GM12878 (cell line): ENCODE measurements at regions not wholly inside any gene's neighbourhood (a gene's known extent, or its start where the extent isn't known, plus 50 kb on each side); places are given as distances from the start of the nearest gene placed in this dataset.

Source experiments
- ATAC-seq: fragments of 200-7000 bp; cut with Tn5 transposase; 3 replicates; pipeline ENCODE4 v1.9.1; 2020; ENCODE audit warnings: mild to moderate bottlenecking, moderate library complexity
- BruUV-seq: library from RNA; stranded (reverse); fragments of 400-500 nt; replicated peaks from 2 replicates; lab custom pipeline; 2021; lab: Mats Ljungman, UMichigan
- CTCF ChIA-PET: fragments of 300-600 bp; sonication (Branson Sonifier 250); formaldehyde crosslinking; extraction: SDS; loops from one replicate; lab custom pipeline; 2021; ENCODE audit warnings: inconsistent platforms; lab: Yijun Ruan, JAX
- POLR2A ChIA-PET: fragments of 350-600 bp; formaldehyde crosslinking; extraction: SDS; loops from one replicate; lab custom pipeline; 2021; ENCODE audit warnings: inconsistent platforms; lab: Charles Lee
- RAD21 ChIA-PET: fragments of 300-600 bp; sonication (Branson Sonifier 250); formaldehyde crosslinking; loops from one replicate; lab custom pipeline; 2023; ENCODE audit warnings: antibody characterized with exemption; ENCODE audit not compliant: unreplicated experiment; lab: Charles Lee
- SMC1A ChIA-PET: fragments of 300-600 bp; sonication (Branson Sonifier 250); formaldehyde crosslinking; loops from one replicate; lab custom pipeline; 2023; ENCODE audit not compliant: unreplicated experiment, uncharacterized antibody; lab: Charles Lee
- DNase-seq: peaks from one replicate; pipeline ENCODE4 v3.0.0-alpha.2; 2011; ENCODE audit warnings: low read depth, low spot score
- FAIRE-seq: peaks from 3 replicates; lab custom pipeline; 2011; peaks lifted over from hg19 to GRCh38; lab: Jason Lieb, UNC
- H2AFZ ChIP-seq: 2 replicates; pipeline ENCODE4 v1.6.0; 2011; ENCODE audit warnings: low read depth, low read length, control low read depth; ENCODE audit not compliant: control insufficient read depth
- H3K27ac ChIP-seq: 2 replicates; pipeline ENCODE4 v1.5.1; 2011; ENCODE audit warnings: control low read depth; ENCODE audit not compliant: control insufficient read depth, insufficient read depth
- H3K27me3 ChIP-seq, 2 experiments: replicated peaks in 1 of 2; 2 replicates each; pipeline versions ENCODE4 v1.6.0 to v1.6.1; 2011; ENCODE audit warnings: low read length in 1 of 2; ENCODE audit not compliant: control insufficient read depth in 2 of 2, insufficient read depth in 2 of 2
- H3K36me3 ChIP-seq, 2 experiments: 2 replicates each; pipeline ENCODE4 v1.5.1; 2011; ENCODE audit warnings: low read length in 1 of 2; ENCODE audit not compliant: control insufficient read depth in 2 of 2, insufficient read depth in 2 of 2
- H3K4me1 ChIP-seq: 2 replicates; pipeline ENCODE4 v1.6.1; 2011; ENCODE audit warnings: mild to moderate bottlenecking, low read length, moderate library complexity, mixed read lengths; ENCODE audit not compliant: control insufficient read depth, insufficient read depth
- H3K4me2 ChIP-seq: 2 replicates; pipeline ENCODE4 v1.6.0; 2011; ENCODE audit warnings: control low read depth; ENCODE audit not compliant: control insufficient read depth, insufficient read depth
- H3K4me3 ChIP-seq: fragments of 200-600 bp; sonication (generic); 2 replicates; pipeline ENCODE4 v1.5.1; 2016
- H3K79me2 ChIP-seq: 2 replicates; pipeline ENCODE4 v1.6.0; 2011; ENCODE audit warnings: low read length; ENCODE audit not compliant: control insufficient read depth, insufficient read depth
- H3K9ac ChIP-seq: 2 replicates; pipeline ENCODE4 v1.8.0; 2011; ENCODE audit warnings: low read length, control low read depth, mixed read lengths; ENCODE audit not compliant: control insufficient read depth, insufficient read depth
- H3K9me3 ChIP-seq: replicated peaks from 3 replicates; pipeline ENCODE4 v1.5.1; 2011; ENCODE audit warnings: mild to moderate bottlenecking, low read length; ENCODE audit not compliant: control insufficient read depth, insufficient read depth
- H4K20me1 ChIP-seq: 2 replicates; pipeline ENCODE4 v1.6.0; 2011; ENCODE audit not compliant: control insufficient read depth, insufficient read depth
- CEBPZ ChIP-seq: fragments of 150-350 bp; IDR thresholded peaks from 2 replicates; pipeline ENCODE4 v1.6.1; 2016; ENCODE audit warnings: low read depth, low read length
- CUX1 ChIP-seq: IDR thresholded peaks from 2 replicates; pipeline ENCODE4 v1.6.1; 2012; ENCODE audit warnings: improper control_type of control experiment, low read depth, low read length; ENCODE audit not compliant: insufficient replicate concordance
- DPF2 ChIP-seq: fragments of 450-650 bp; IDR thresholded peaks from 2 replicates; pipeline ENCODE4 v1.6.1; 2017; ENCODE audit warnings: mild to moderate bottlenecking
- HCFC1 ChIP-seq: fragments of 150-350 bp; IDR thresholded peaks from 2 replicates; pipeline ENCODE4 v1.6.1; 2014; ENCODE audit warnings: low read length
- HSF1 ChIP-seq: fragments of 150-350 bp; IDR thresholded peaks from 2 replicates; pipeline ENCODE4 v1.6.1; 2014; ENCODE audit warnings: mild to moderate bottlenecking, low read depth, low read length
- KAT2A ChIP-seq: conservative IDR thresholded peaks from 2 replicates; pipeline ENCODE4 v1.6.1; 2011; ENCODE audit warnings: low read depth, low read length; ENCODE audit not compliant: control insufficient read depth
- NFIC ChIP-seq: IDR thresholded peaks from 2 replicates; pipeline ENCODE4 v1.6.1; 2012; ENCODE audit warnings: low read depth, mild to moderate bottlenecking, inconsistent platforms, low read length, moderate library complexity
- POLR2AphosphoS5 ChIP-seq: IDR thresholded peaks from 2 replicates; pipeline ENCODE4 v1.6.1; 2011; ENCODE audit warnings: mild to moderate bottlenecking, low read length, inconsistent platforms
- RELA ChIP-seq: fragments of 450-650 bp; IDR thresholded peaks from 2 replicates; pipeline ENCODE4 v1.8.0; 2014; ENCODE audit warnings: borderline replicate concordance; ENCODE audit not compliant: partially characterized antibody
- SREBF2 ChIP-seq: IDR thresholded peaks from 2 replicates; pipeline ENCODE4 v1.6.1; 2012; ENCODE audit warnings: mild to moderate bottlenecking, low read length
- TBL1XR1 ChIP-seq: IDR thresholded peaks from 2 replicates; pipeline ENCODE4 v1.6.1; 2012; ENCODE audit warnings: low read depth, low read length, improper control_type of control experiment
- TCF7 ChIP-seq: IDR thresholded peaks from 2 replicates; pipeline ENCODE4 v1.6.1; 2014; ENCODE audit warnings: antibody characterized with exemption, borderline replicate concordance
- YY1 ChIP-seq: IDR thresholded peaks from 2 replicates; pipeline ENCODE4 v1.6.1; 2011; ENCODE audit warnings: low read depth, mild to moderate bottlenecking, low read length
- ZSCAN29 ChIP-seq: fragments of 450-650 bp; IDR thresholded peaks from 2 replicates; pipeline ENCODE4 v1.6.1; 2017; ENCODE audit warnings: mild to moderate bottlenecking, moderate library complexity
- WGBS: methylation state at CpG from one replicate; pipeline ENCODE4 v1.1.6; 2016; ENCODE audit warnings: low lambda C conversion rate; ENCODE audit not compliant: insufficient replicate concordance, insufficient coverage; ENCODE audit errors: missing lambda C conversion rate; 5-methylcytosine and 5-hydroxymethylcytosine counted together
- in situ Hi-C: fragments of 300-500 bp; cut with MboI; formaldehyde crosslinking; loops from 9 replicates; pipeline ENCODE4 v1.14.3; 2018; ENCODE audit warnings: mixed read lengths
- intact Hi-C: fragments of 100-400 bp; cut with micrococcal nuclease; formaldehyde crosslinking; loops from one replicate; pipeline ENCODE4 v1.14.2; 2022; ENCODE audit not compliant: unreplicated experiment
- TF ChIP-seq, protein P1 (sequence below): fragments of 450-650 bp; IDR thresholded peaks from 2 replicates; pipeline ENCODE4 v1.6.1; 2017; ENCODE audit warnings: low read depth, mild to moderate bottlenecking, moderate library complexity

- CTCF ChIA-PET: no interaction called here
- intact Hi-C loops (no loop called here), in situ Hi-C loops (no loop called here)
- Histone ChIP-seq H3K27ac (no peak overlapping the region), H3K36me3 (no peaks in the 10 kb centered on the region), H3K4me2 (no peak overlapping the region), H3K27me3 (no peaks in the 10 kb centered on the region), H3K9me3 (no peaks in the 10 kb centered on the region; the same call in 2 of the 3 replicates), H4K20me1 (no peaks in the 10 kb centered on the region), H3K4me3 (no peak overlapping the region), H2AFZ (no peak overlapping the region), H3K79me2 (no peaks in the 10 kb centered on the region), H3K4me1 (no peaks in the 10 kb centered on the region), H3K9ac (no peak overlapping the region)
- no TSS peak for BruUV-seq
- WGBS: 38% methylated on average over 1 of the region's 1 CpG
- RAD21 ChIA-PET: no interaction called here
- no peak for FAIRE-seq
- no peak for ATAC-seq
- SMC1A ChIA-PET: no interaction called here
- DNase-seq: no peak
- POLR2A ChIA-PET: no interaction called here
- no peak for TF ChIP-seq YY1
- no peak for TF ChIP-seq CUX1
- TF ChIP-seq TCF7: no peak
- TF ChIP-seq, protein P1, sequence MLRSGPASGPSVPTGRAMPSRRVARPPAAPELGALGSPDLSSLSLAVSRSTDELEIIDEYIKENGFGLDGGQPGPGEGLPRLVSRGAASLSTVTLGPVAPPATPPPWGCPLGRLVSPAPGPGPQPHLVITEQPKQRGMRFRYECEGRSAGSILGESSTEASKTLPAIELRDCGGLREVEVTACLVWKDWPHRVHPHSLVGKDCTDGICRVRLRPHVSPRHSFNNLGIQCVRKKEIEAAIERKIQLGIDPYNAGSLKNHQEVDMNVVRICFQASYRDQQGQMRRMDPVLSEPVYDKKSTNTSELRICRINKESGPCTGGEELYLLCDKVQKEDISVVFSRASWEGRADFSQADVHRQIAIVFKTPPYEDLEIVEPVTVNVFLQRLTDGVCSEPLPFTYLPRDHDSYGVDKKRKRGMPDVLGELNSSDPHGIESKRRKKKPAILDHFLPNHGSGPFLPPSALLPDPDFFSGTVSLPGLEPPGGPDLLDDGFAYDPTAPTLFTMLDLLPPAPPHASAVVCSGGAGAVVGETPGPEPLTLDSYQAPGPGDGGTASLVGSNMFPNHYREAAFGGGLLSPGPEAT: no peak
- TF ChIP-seq TBL1XR1: no peak
- TF ChIP-seq HCFC1: no peak
- no peak for TF ChIP-seq NFIC
- TF ChIP-seq KAT2A: no peak
- no peak for TF ChIP-seq SREBF2
- no peak for TF ChIP-seq HSF1
- TF ChIP-seq ZSCAN29: no peak
- TF ChIP-seq RELA: no peak
- no peak for TF ChIP-seq CEBPZ
- TF ChIP-seq DPF2: no peak
- TF ChIP-seq POLR2AphosphoS5: no peak
These were observed 165.5 kb downstream of the AXIN2 start for GRCh38 chr17:65395924-65396323.
